ENCODE measurements at regions not wholly inside any gene's neighbourhood (a gene's known extent, or its start where the extent isn't known, plus 50 kb on each side); places are given as distances from the start of the nearest gene placed in this dataset.

- no peak for DNase-seq
Observed at GRCh38 chr5:135697959-135698345, 119.2 kb upstream of the CXCL14 start.

- no peak for DNase-seq
Observed at GRCh38 chr5:135697251-135697958, 118.6 kb upstream of the CXCL14 start.

- DNase-seq: no peak
Observed at GRCh38 chr5:135696317-135696716, 117.5 kb upstream of the CXCL14 start.

GRCh38 chr5:135695656-135696313, 117.0 kb upstream of the CXCL14 start:
- DNase-seq: no peak

- no peak for DNase-seq
Observed at GRCh38 chr5:135694906-135695305, 116.1 kb upstream of the CXCL14 start.

GRCh38 chr5:135694012-135694411, 115.2 kb upstream of the CXCL14 start:
- DNase-seq: no peak

- DNase-seq: no peak
Observed at GRCh38 chr5:135693371-135693955, 114.7 kb upstream of the CXCL14 start.

GRCh38 chr5:135691044-135691443, 112.3 kb upstream of the CXCL14 start:
- no peak for DNase-seq

- no peak for DNase-seq
Observed at GRCh38 chr5:135690466-135690865, 111.7 kb upstream of the CXCL14 start.

GRCh38 chr5:135689506-135689905, 110.7 kb upstream of the CXCL14 start:
- DNase-seq: no peak

GRCh38 chr5:135688385-135688784, 109.6 kb upstream of the CXCL14 start:
- no peak for DNase-seq

GRCh38 chr5:135683189-135683588, 104.4 kb upstream of the CXCL14 start:
- DNase-seq: no peak

GRCh38 chr5:135680713-135681112, 101.9 kb upstream of the CXCL14 start:
- no peak for DNase-seq

GRCh38 chr5:135678640-135679268, 100.0 kb upstream of the CXCL14 start:
- no peak for DNase-seq

- no peak for DNase-seq
Observed at GRCh38 chr5:135671966-135672365, 93.2 kb upstream of the CXCL14 start.

- no peak for DNase-seq
Observed at GRCh38 chr5:135671052-135671705, 92.4 kb upstream of the CXCL14 start.

GRCh38 chr5:135670588-135670987, 91.8 kb upstream of the CXCL14 start:
- no peak for DNase-seq

GRCh38 chr5:135669416-135669815, 90.6 kb upstream of the CXCL14 start:
- no peak for DNase-seq

- no peak for DNase-seq
Observed at GRCh38 chr5:135667673-135668072, 88.9 kb upstream of the CXCL14 start.

- no peak for DNase-seq
Observed at GRCh38 chr5:135667204-135667603, 88.4 kb upstream of the CXCL14 start.

GRCh38 chr5:135662683-135663082, 83.9 kb upstream of the CXCL14 start:
- no peak for DNase-seq

- no peak for DNase-seq
Observed at GRCh38 chr5:135662061-135662481, 83.3 kb upstream of the CXCL14 start.

- DNase-seq: no peak
Observed at GRCh38 chr5:135660826-135661575, 82.2 kb upstream of the CXCL14 start.
